Neuronal stem cell (in vitro differentiated cells): ENCODE measurements at regions not wholly inside any gene's neighbourhood (a gene's known extent, or its start where the extent isn't known, plus 50 kb on each side); places are given as distances from the start of the nearest gene placed in this dataset.

Source experiments
- DNase-seq: peaks from one replicate; pipeline ENCODE4 v3.0.0-alpha.2; 2013; ENCODE audit warnings: low spot score
- H2AFZ ChIP-seq: one replicate; pipeline ENCODE4 v1.6.1; 2013; ENCODE audit warnings: mild to moderate bottlenecking, low read length, inconsistent platforms
- H2AK5ac ChIP-seq: 2 replicates; pipeline ENCODE4 v1.6.1; 2013; ENCODE audit warnings: low read depth, mild to moderate bottlenecking, inconsistent platforms, low read length, moderate library complexity, mixed read lengths
- H2BK120ac ChIP-seq: 2 replicates; pipeline ENCODE4 v1.6.1; 2013; ENCODE audit warnings: low read depth, mild to moderate bottlenecking, inconsistent platforms, low read length, moderate library complexity, mixed read lengths
- H2BK12ac ChIP-seq: one replicate; pipeline ENCODE4 v1.6.1; 2013; ENCODE audit warnings: low read length, inconsistent platforms
- H2BK15ac ChIP-seq: 2 replicates; pipeline ENCODE4 v1.6.1; 2013; ENCODE audit warnings: mild to moderate bottlenecking, low read length, inconsistent platforms, mixed read lengths
- H2BK5ac ChIP-seq: one replicate; pipeline ENCODE4 v1.6.1; 2013; ENCODE audit warnings: inconsistent platforms, mild to moderate bottlenecking, low read length, moderate library complexity
- H3K14ac ChIP-seq: one replicate; pipeline ENCODE4 v1.6.1; 2013; ENCODE audit warnings: low read length, inconsistent platforms
- H3K18ac ChIP-seq: 2 replicates; pipeline ENCODE4 v1.6.1; 2013; ENCODE audit warnings: low read length, inconsistent platforms
- H3K23ac ChIP-seq: 2 replicates; pipeline ENCODE4 v1.6.1; 2013; ENCODE audit warnings: low read depth, mild to moderate bottlenecking, mixed read lengths, low read length, inconsistent platforms; ENCODE audit not compliant: poor library complexity
- H3K27ac ChIP-seq: replicated peaks from 3 replicates; pipeline ENCODE4 v1.5.1; 2013; ENCODE audit warnings: low read length, inconsistent platforms
- H3K27me3 ChIP-seq, 3 experiments: 2 replicates each; pipeline ENCODE4 v1.6.1; 2013; ENCODE audit warnings: low read length in 3 of 3, mild to moderate bottlenecking in 2 of 3, inconsistent platforms in 1 of 3, low read depth in 1 of 3, mixed read lengths in 1 of 3, moderate library complexity in 1 of 3; ENCODE audit not compliant: control insufficient read depth in 3 of 3, insufficient read depth in 3 of 3
- H3K36me3 ChIP-seq, 2 donors: replicated peaks in 1 of 2; 2 replicates each; pipeline ENCODE4 v1.6.1; 2013; ENCODE audit warnings: low read length in 2 of 2; ENCODE audit not compliant: control insufficient read depth in 2 of 2, insufficient read depth in 2 of 2
- H3K4ac ChIP-seq: 2 replicates; pipeline ENCODE4 v1.6.1; 2013; ENCODE audit warnings: inconsistent platforms, mild to moderate bottlenecking, low read length, moderate library complexity
- H3K4me1 ChIP-seq, 2 donors: 1 replicate in 1 of 2; 2 replicates in 1 of 2; pipeline ENCODE4 v1.6.1; 2013; ENCODE audit warnings: low read length in 2 of 2, low read depth in 1 of 2; ENCODE audit not compliant: control insufficient read depth in 2 of 2, insufficient read depth in 1 of 2
- H3K4me2 ChIP-seq: one replicate; pipeline ENCODE4 v1.6.1; 2013; ENCODE audit warnings: mild to moderate bottlenecking, low read length, inconsistent platforms; ENCODE audit not compliant: insufficient read depth, poor library complexity, severe bottlenecking
- H3K4me3 ChIP-seq, 2 donors: 2 replicates each; pipeline ENCODE4 v1.5.1; 2013; ENCODE audit warnings: low read length in 2 of 2, mild to moderate bottlenecking in 2 of 2, inconsistent platforms in 1 of 2, moderate library complexity in 1 of 2
- H3K79me1 ChIP-seq: one replicate; pipeline ENCODE4 v1.6.1; 2013; ENCODE audit warnings: low read depth, mild to moderate bottlenecking, inconsistent platforms, low read length, moderate library complexity
- H3K9ac ChIP-seq: one replicate; pipeline ENCODE4 v1.6.1; 2013; ENCODE audit warnings: mild to moderate bottlenecking, low read depth, low read length, inconsistent platforms; ENCODE audit not compliant: poor library complexity
- H3K9me3 ChIP-seq, 2 donors: replicated peaks in 1 of 2; 2 replicates each; pipeline versions ENCODE3 to v1.6.1; 2013; ENCODE audit warnings: low read length in 2 of 2, mild to moderate bottlenecking in 2 of 2, inconsistent platforms in 1 of 2, low read depth in 1 of 2, mixed read lengths in 1 of 2, moderate library complexity in 1 of 2; ENCODE audit not compliant: control insufficient read depth in 2 of 2, insufficient read depth in 1 of 2
- H4K8ac ChIP-seq: one replicate; pipeline ENCODE4 v1.6.1; 2013; ENCODE audit warnings: low read depth, mild to moderate bottlenecking, inconsistent platforms, low read length, moderate library complexity
- H4K91ac ChIP-seq: one replicate; pipeline ENCODE4 v1.6.1; 2013; ENCODE audit warnings: low read length, low read depth, mild to moderate bottlenecking, inconsistent platforms; ENCODE audit not compliant: poor library complexity
- WGBS, 2 donors: extraction: QIAGEN DNeasy Blood & Tissue Kit; methylation state at CpG; one replicate each; pipeline ENCODE4 v1.1.7; 2013; ENCODE audit warnings: missing lambda C conversion rate in 2 of 2, mixed read lengths in 1 of 2; ENCODE audit not compliant: insufficient read length in 2 of 2, insufficient replicate concordance in 1 of 2; ENCODE audit errors: extremely low coverage in 2 of 2; 5-methylcytosine and 5-hydroxymethylcytosine counted together

GRCh38 chr5:42057254-42057690 is 132.2 kb downstream of the FBXO4 start:
- Histone ChIP-seq H2BK12ac (no peak overlapping the region), H3K27me3 (peaks cover 0 to 2% (median 0%) of the 10 kb centered on the region in 3 experiments), H4K91ac (no peak overlapping the region), H3K18ac (no peak overlapping the region), H2AK5ac (no peak overlapping the region), H2BK5ac (no peak overlapping the region), H3K23ac (no peak overlapping the region), H3K14ac (no peak overlapping the region), H2BK120ac (no peak overlapping the region), H3K79me1 (no peaks in the 10 kb centered on the region), H3K27ac (no peak overlapping the region), H2AFZ (peak overlapping the region; percentile 34), H3K36me3 (no peaks in the 10 kb centered on the region), H3K9ac (no peak overlapping the region), H3K4me3 (no peak overlapping the region), H3K4ac (no peak overlapping the region), H3K9me3 (no peaks in the 10 kb centered on the region), H4K8ac (no peak overlapping the region), H3K4me1 (no peaks in the 10 kb centered on the region), H2BK15ac (no peak overlapping the region), H3K4me2 (no peak overlapping the region)
- no CpG with 5 or more reads among the region's 5 CpGs for WGBS, 2 donors
- peak; percentile 45 for DNase-seq

- Histone ChIP-seq H2AK5ac (no peak overlapping the region), H3K4ac (no peak overlapping the region), H3K36me3 (no peaks in the 10 kb centered on the region), H3K9ac (no peak overlapping the region), H3K4me1 (no peaks in the 10 kb centered on the region), H2BK15ac (no peak overlapping the region), H3K4me3 (no peak overlapping the region), H3K14ac (no peak overlapping the region), H2BK12ac (no peak overlapping the region), H2AFZ (no peak overlapping the region), H4K91ac (no peak overlapping the region), H4K8ac (no peak overlapping the region), H2BK5ac (no peak overlapping the region), H3K9me3 (no peaks in the 10 kb centered on the region), H3K4me2 (no peak overlapping the region), H3K18ac (no peak overlapping the region), H3K79me1 (no peaks in the 10 kb centered on the region), H3K27me3 (no peaks in the 10 kb centered on the region), H3K23ac (no peak overlapping the region), H3K27ac (no peak overlapping the region), H2BK120ac (no peak overlapping the region)
- no CpG with 5 or more reads among the region's 3 CpGs for whole genome bisulfite sequencing, 2 donors
- DNase-seq, result no peak
These were observed 134.2 kb downstream of the FBXO4 start for GRCh38 chr5:42059291-42059690.

GRCh38 chr5:42059778-42060464 is 134.8 kb downstream of the FBXO4 start:
- H3K4me2 ChIP-seq, result no peak overlapping the region
- no peak overlapping the region for H3K27ac ChIP-seq
- H3K18ac ChIP-seq, result peak overlapping the region; percentile 3
- no peak for DNase-seq
- no peak overlapping the region for H2BK12ac ChIP-seq
- peak overlapping the region; percentile 10 for H3K23ac ChIP-seq
- H3K14ac ChIP-seq, result no peak overlapping the region
- peak overlapping the region in 1 of 2 donors; percentile 62 for H3K4me3 ChIP-seq
- no peaks in the 10 kb centered on the region for H3K9me3 ChIP-seq
- H3K4me1 ChIP-seq, result no peaks in the 10 kb centered on the region
- H4K8ac ChIP-seq, result no peak overlapping the region
- no peak overlapping the region for H3K4ac ChIP-seq
- no peak overlapping the region for H2BK5ac ChIP-seq
- no peak overlapping the region for H2AFZ ChIP-seq
- H3K27me3 ChIP-seq, result no peaks in the 10 kb centered on the region
- H3K36me3 ChIP-seq, result no peaks in the 10 kb centered on the region
- H3K9ac ChIP-seq, result no peak overlapping the region
- H4K91ac ChIP-seq, result no peak overlapping the region
- no CpG with 5 or more reads among the region's 16 CpGs for WGBS, 2 donors
- H2AK5ac ChIP-seq, result no peak overlapping the region
- no peak overlapping the region for H2BK120ac ChIP-seq
- H3K79me1 ChIP-seq, result no peaks in the 10 kb centered on the region
- H2BK15ac ChIP-seq, result no peak overlapping the region

- no peak for DNase-seq
- Histone ChIP-seq H3K23ac (no peak overlapping the region), H3K14ac (no peak overlapping the region), H3K36me3 (no peaks in the 10 kb centered on the region), H2AFZ (no peak overlapping the region), H3K27ac (no peak overlapping the region), H3K18ac (no peak overlapping the region), H4K8ac (no peak overlapping the region), H3K27me3 (no peaks in the 10 kb centered on the region), H3K9me3 (no peaks in the 10 kb centered on the region), H2BK15ac (no peak overlapping the region), H3K4me1 (no peaks in the 10 kb centered on the region), H3K4me3 (no peak overlapping the region), H2BK120ac (no peak overlapping the region), H2BK12ac (no peak overlapping the region), H2AK5ac (no peak overlapping the region), H3K79me1 (no peaks in the 10 kb centered on the region), H3K4ac (no peak overlapping the region), H2BK5ac (no peak overlapping the region), H3K9ac (no peak overlapping the region), H4K91ac (no peak overlapping the region), H3K4me2 (no peak overlapping the region)
- no CpG with 5 or more reads among the region's 3 CpGs for WGBS, 2 donors
These were observed 136.0 kb downstream of the FBXO4 start for GRCh38 chr5:42061121-42061520.
